BLaER1 treated with 17β-estradiol and CSF1 and Interleukin-3, amounts not matched to agents 10 nM and 100 nM (cell line): ENCODE measurements at regions not wholly inside any gene's neighbourhood (a gene's known extent, or its start where the extent isn't known, plus 50 kb on each side); places are given as distances from the start of the nearest gene placed in this dataset.
"Not testable (repeated sequence)": the region's sequence is repeated elsewhere in the genome, so short reads cannot be mapped to it uniquely, and the experiment has no call there.

Experiments used
- H3K27ac ChIP-seq, 11 experiments: shearing (Covaris generic); formaldehyde crosslinking; 2 replicates each; pipeline ENCODE4 v1.8.1; 2022
- H3K27me3 ChIP-seq, 11 experiments: shearing (Covaris generic); formaldehyde crosslinking; 2 replicates each; pipeline ENCODE4 v1.8.1; 2022
- H3K36me3 ChIP-seq, 11 experiments: shearing (Covaris generic); formaldehyde crosslinking; 2 replicates each; pipeline ENCODE4 v1.8.1; 2022
- H3K4me1 ChIP-seq, 10 experiments: shearing (Covaris generic); formaldehyde crosslinking; 2 replicates each; pipeline ENCODE4 v1.8.1; 2022
- H3K4me2 ChIP-seq, 11 experiments: shearing (Covaris generic); formaldehyde crosslinking; 2 replicates each; pipeline ENCODE4 v1.8.1; 2022
- H3K4me3 ChIP-seq, 10 experiments: shearing (Covaris generic); formaldehyde crosslinking; 2 replicates each; pipeline ENCODE4 v1.8.1; 2022
- H3K9ac ChIP-seq, 11 experiments: shearing (Covaris generic); formaldehyde crosslinking; 2 replicates each; pipeline ENCODE4 v1.8.1; 2022
- H3K9me3 ChIP-seq, 11 experiments: shearing (Covaris generic); formaldehyde crosslinking; replicated peaks in 1 of 11; 2 replicates each; pipeline ENCODE4 v1.8.1; 2022
- H4K20me1 ChIP-seq, 11 experiments: shearing (Covaris generic); formaldehyde crosslinking; 2 replicates each; pipeline ENCODE4 v1.8.1; 2022
- Cebpa-rat ChIP-seq, 11 experiments: shearing (Covaris generic); IDR thresholded peaks; 2 replicates each; pipeline ENCODE4 v1.8.1; 2022

- Histone ChIP-seq H3K27me3 (no peaks in the 10 kb centered on the region), H3K36me3 (no peaks in the 10 kb centered on the region), H3K4me2 (no peak overlapping the region), H3K27ac (no peak overlapping the region), H3K9me3 (no peaks in the 10 kb centered on the region), H3K9ac (no peak overlapping the region), H4K20me1 (no peaks in the 10 kb centered on the region), H3K4me1 (peaks cover 0 to 12% (median 5%) of the 10 kb centered on the region in 10 experiments; a peak in 10 of 20 replicates), H3K4me3 (no peak overlapping the region)
- no peak for TF ChIP-seq Cebpa-rat (IDR thresholded peaks at IDR 0.05)
These were observed 84.7 kb upstream of the NEDD4L start for GRCh38 chr18:57959278-57959677.

GRCh38 chr18:57957210-57957609 lies 86.8 kb upstream of the NEDD4L start:
- H3K27ac ChIP-seq, result no peak overlapping the region
- peaks cover 0 to 22% (median 8%) of the 10 kb centered on the region in 10 experiments; a peak in 11 of 20 replicates for H3K4me1 ChIP-seq
- H3K4me3 ChIP-seq, result no peak overlapping the region
- TF ChIP-seq Cebpa-rat (IDR thresholded peaks at IDR 0.05), result no peak
- H3K4me2 ChIP-seq, result no peak overlapping the region
- no peak overlapping the region for H3K9ac ChIP-seq
- H3K36me3 ChIP-seq, result no peaks in the 10 kb centered on the region
- no peaks in the 10 kb centered on the region for H3K9me3 ChIP-seq
- H3K27me3 ChIP-seq, result no peaks in the 10 kb centered on the region
- H4K20me1 ChIP-seq, result no peaks in the 10 kb centered on the region

- no peak overlapping the region for H3K4me2 ChIP-seq
- peaks cover 0 to 24% (median 12%) of the 10 kb centered on the region in 10 experiments; a peak in 15 of 20 replicates for H3K4me1 ChIP-seq
- no peaks in the 10 kb centered on the region for H4K20me1 ChIP-seq
- H3K9me3 ChIP-seq, result no peaks in the 10 kb centered on the region
- no peak overlapping the region for H3K9ac ChIP-seq
- H3K27me3 ChIP-seq, result no peaks in the 10 kb centered on the region
- no peak overlapping the region for H3K4me3 ChIP-seq
- no peak for TF ChIP-seq Cebpa-rat (IDR thresholded peaks at IDR 0.05)
- no peaks in the 10 kb centered on the region for H3K36me3 ChIP-seq
- no peak overlapping the region for H3K27ac ChIP-seq
These were observed 87.5 kb upstream of the NEDD4L start for GRCh38 chr18:57956491-57956890.

- no peak for TF ChIP-seq Cebpa-rat (IDR thresholded peaks at IDR 0.05)
- Histone ChIP-seq H3K27me3 (no peaks in the 10 kb centered on the region), H4K20me1 (no peaks in the 10 kb centered on the region), H3K4me3 (no peak overlapping the region), H3K9ac (no peak overlapping the region), H3K4me2 (no peak overlapping the region), H3K4me1 (peaks cover 5 to 26% (median 19%) of the 10 kb centered on the region in 10 experiments; a peak in 17 of 20 replicates), H3K36me3 (no peaks in the 10 kb centered on the region), H3K9me3 (no peaks in the 10 kb centered on the region), H3K27ac (no peak overlapping the region)
These were observed 89.1 kb upstream of the NEDD4L start for GRCh38 chr18:57954935-57955334.

GRCh38 chr18:57953883-57954282 lies 90.1 kb upstream of the NEDD4L start:
- H3K4me2 ChIP-seq, result peak overlapping the region in 4 of 11 experiments; percentile 10 to 37 (median 20); a peak in 3 of 22 replicates
- no peaks in the 10 kb centered on the region for H3K27me3 ChIP-seq
- no peak for TF ChIP-seq Cebpa-rat (IDR thresholded peaks at IDR 0.05)
- no peak overlapping the region for H3K4me3 ChIP-seq
- H4K20me1 ChIP-seq, result no peaks in the 10 kb centered on the region
- H3K9me3 ChIP-seq, result 0 out of 22 replicates have a peak, but pooled peaks cover 0 to 3% (median 0%) of the 10 kb centered on the region in 11 experiments
- H3K27ac ChIP-seq, result no peak overlapping the region
- no peak overlapping the region for H3K9ac ChIP-seq
- H3K36me3 ChIP-seq, result no peaks in the 10 kb centered on the region
- H3K4me1 ChIP-seq, result peaks cover 5 to 26% (median 19%) of the 10 kb centered on the region in 10 experiments; a peak in 17 of 20 replicates

- no peak for TF ChIP-seq Cebpa-rat (IDR thresholded peaks at IDR 0.05)
- Histone ChIP-seq H3K4me3 (no peak overlapping the region), H3K9ac (no peak overlapping the region), H3K4me2 (peak overlapping the region in 6 of 11 experiments; percentile 6 to 65 (median 18); a peak in 10 of 22 replicates), H3K36me3 (no peaks in the 10 kb centered on the region), H3K4me1 (peaks cover 5 to 26% (median 19%) of the 10 kb centered on the region in 10 experiments; a peak in 17 of 20 replicates), H4K20me1 (no peaks in the 10 kb centered on the region), H3K9me3 (0 out of 22 replicates have a peak, but pooled peaks cover 0 to 8% (median 0%) of the 10 kb centered on the region in 11 experiments), H3K27ac (no peak overlapping the region; a peak in 3 of 22 replicates), H3K27me3 (no peaks in the 10 kb centered on the region)
These were observed 91.8 kb upstream of the NEDD4L start for GRCh38 chr18:57951999-57952774.

GRCh38 chr18:57951117-57951796 lies 92.8 kb upstream of the NEDD4L start:
- Histone ChIP-seq H3K4me2 (peak overlapping the region; percentile 30 to 68 (median 50); a peak in 21 of 22 replicates), H3K9ac (no peak overlapping the region), H3K9me3 (0 out of 22 replicates have a peak, but pooled peaks cover 0 to 8% (median 0%) of the 10 kb centered on the region in 11 experiments), H3K4me3 (no peak overlapping the region), H4K20me1 (no peaks in the 10 kb centered on the region), H3K36me3 (no peaks in the 10 kb centered on the region), H3K4me1 (peaks cover 5 to 26% (median 19%) of the 10 kb centered on the region in 10 experiments; a peak in 17 of 20 replicates), H3K27ac (peak overlapping the region in 8 of 11 experiments; percentile 2 to 41 (median 28); a peak in 9 of 22 replicates), H3K27me3 (no peaks in the 10 kb centered on the region)
- no peak for TF ChIP-seq Cebpa-rat (IDR thresholded peaks at IDR 0.05)

GRCh38 chr18:57950542-57950941 lies 93.5 kb upstream of the NEDD4L start:
- Histone ChIP-seq H4K20me1 (no peaks in the 10 kb centered on the region), H3K36me3 (no peaks in the 10 kb centered on the region), H3K27ac (peak overlapping the region in 5 of 11 experiments; percentile 2 to 39 (median 34); a peak in 5 of 22 replicates), H3K9me3 (0 out of 22 replicates have a peak, but pooled peaks cover 0 to 8% (median 0%) of the 10 kb centered on the region in 11 experiments), H3K4me3 (no peak overlapping the region), H3K27me3 (no peaks in the 10 kb centered on the region), H3K4me2 (peak overlapping the region; percentile 30 to 68 (median 50); a peak in 20 of 22 replicates), H3K9ac (no peak overlapping the region), H3K4me1 (peaks cover 5 to 26% (median 19%) of the 10 kb centered on the region in 10 experiments; a peak in 17 of 20 replicates)
- no peak for TF ChIP-seq Cebpa-rat (IDR thresholded peaks at IDR 0.05)

GRCh38 chr18:57949335-57949734 lies 94.7 kb upstream of the NEDD4L start:
- peaks cover 5 to 26% (median 19%) of the 10 kb centered on the region in 10 experiments; a peak in 17 of 20 replicates for H3K4me1 ChIP-seq
- H3K4me2 ChIP-seq, H3K4me3 ChIP-seq, H3K36me3 ChIP-seq, H3K27ac ChIP-seq, H3K9ac ChIP-seq, H4K20me1 ChIP-seq, H3K27me3 ChIP-seq, H3K9me3 ChIP-seq: not testable (repeated sequence)
- peak in 9 of 11 experiments; percentile 27 to 90 (median 70); a peak in 14 of 22 replicates for TF ChIP-seq Cebpa-rat (IDR thresholded peaks at IDR 0.05)
